ENCODE measurements at regions not wholly inside any gene's neighbourhood (a gene's known extent, or its start where the extent isn't known, plus 50 kb on each side); places are given as distances from the start of the nearest gene placed in this dataset.

- TF ChIP-seq, protein P1, sequence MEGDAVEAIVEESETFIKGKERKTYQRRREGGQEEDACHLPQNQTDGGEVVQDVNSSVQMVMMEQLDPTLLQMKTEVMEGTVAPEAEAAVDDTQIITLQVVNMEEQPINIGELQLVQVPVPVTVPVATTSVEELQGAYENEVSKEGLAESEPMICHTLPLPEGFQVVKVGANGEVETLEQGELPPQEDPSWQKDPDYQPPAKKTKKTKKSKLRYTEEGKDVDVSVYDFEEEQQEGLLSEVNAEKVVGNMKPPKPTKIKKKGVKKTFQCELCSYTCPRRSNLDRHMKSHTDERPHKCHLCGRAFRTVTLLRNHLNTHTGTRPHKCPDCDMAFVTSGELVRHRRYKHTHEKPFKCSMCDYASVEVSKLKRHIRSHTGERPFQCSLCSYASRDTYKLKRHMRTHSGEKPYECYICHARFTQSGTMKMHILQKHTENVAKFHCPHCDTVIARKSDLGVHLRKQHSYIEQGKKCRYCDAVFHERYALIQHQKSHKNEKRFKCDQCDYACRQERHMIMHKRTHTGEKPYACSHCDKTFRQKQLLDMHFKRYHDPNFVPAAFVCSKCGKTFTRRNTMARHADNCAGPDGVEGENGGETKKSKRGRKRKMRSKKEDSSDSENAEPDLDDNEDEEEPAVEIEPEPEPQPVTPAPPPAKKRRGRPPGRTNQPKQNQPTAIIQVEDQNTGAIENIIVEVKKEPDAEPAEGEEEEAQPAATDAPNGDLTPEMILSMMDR (IDR thresholded peaks at IDR 0.05), result no peak
- no peak for TF ChIP-seq POLR2A (IDR thresholded peaks at IDR 0.05)
These were observed 800.2 kb downstream of the KCNJ2 start for GRCh38 chr17:70969521-70970034.

Measured in stomach (tissue), 4 donors.